ENCODE measurements at regions not wholly inside any gene's neighbourhood (a gene's known extent, or its start where the extent isn't known, plus 50 kb on each side); places are given as distances from the start of the nearest gene placed in this dataset.

DNA sequence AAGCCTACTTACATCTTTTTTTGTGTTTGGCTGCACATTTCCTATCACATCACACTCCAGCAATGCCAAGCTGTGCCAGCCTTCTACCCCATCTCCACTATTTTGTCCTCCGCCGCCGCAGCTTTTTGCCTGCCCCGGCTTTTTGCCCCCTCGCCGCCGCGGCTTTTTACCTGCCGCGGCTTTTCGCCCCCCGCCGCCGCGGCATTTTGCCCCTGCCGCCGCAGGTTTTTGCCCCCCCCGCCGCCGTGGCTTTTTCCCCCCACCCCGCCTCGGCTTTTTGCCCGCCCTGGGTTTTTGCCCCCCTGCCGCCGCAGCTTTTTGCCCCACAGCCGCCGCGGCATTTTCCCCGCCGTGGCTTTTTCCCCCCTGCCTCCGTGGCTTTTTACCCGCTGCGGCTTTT lies 506.0 kb downstream of the ZNF37A start:
- no peak for DNase-seq (ENCODE audit: low spot score)
- no peak overlapping the region for H3K27ac Mint-ChIP-seq
- no peaks in the 10 kb centered on the region for H3K4me1 Mint-ChIP-seq
- ChIA-PET CTCF (no interaction called here), POLR2A (no interaction called here)
- TF ChIP-seq CREM (CRISPR knock-in tag; IDR thresholded peaks at IDR 0.05) (no peak), OVOL2 (CRISPR knock-in tag; IDR thresholded peaks at IDR 0.05; ENCODE audit: borderline replicate concordance) (no peak), NR1H2 (CRISPR knock-in tag; IDR thresholded peaks at IDR 0.05) (no peak), TCF7 (CRISPR knock-in tag; IDR thresholded peaks at IDR 0.05; ENCODE audit: low read depth) (no peak), NFATC4 (CRISPR knock-in tag; IDR thresholded peaks at IDR 0.05) (no peak), KAT7 (CRISPR knock-in tag; IDR thresholded peaks at IDR 0.05; ENCODE audit: borderline replicate concordance) (no peak), ZNF138 (CRISPR knock-in tag; conservative IDR thresholded peaks at IDR 0.05) (no peak), FOXJ3 (CRISPR knock-in tag; IDR thresholded peaks at IDR 0.05; ENCODE audit: borderline replicate concordance) (no peak), ZNF263 (CRISPR knock-in tag; IDR thresholded peaks at IDR 0.05; ENCODE audit: low read depth) (no peak), SOX15 (CRISPR knock-in tag; IDR thresholded peaks at IDR 0.05) (no peak), ZBTB21 (CRISPR knock-in tag; IDR thresholded peaks at IDR 0.05; ENCODE audit: borderline replicate concordance) (no peak)
- TF ChIP-seq, protein P1, sequence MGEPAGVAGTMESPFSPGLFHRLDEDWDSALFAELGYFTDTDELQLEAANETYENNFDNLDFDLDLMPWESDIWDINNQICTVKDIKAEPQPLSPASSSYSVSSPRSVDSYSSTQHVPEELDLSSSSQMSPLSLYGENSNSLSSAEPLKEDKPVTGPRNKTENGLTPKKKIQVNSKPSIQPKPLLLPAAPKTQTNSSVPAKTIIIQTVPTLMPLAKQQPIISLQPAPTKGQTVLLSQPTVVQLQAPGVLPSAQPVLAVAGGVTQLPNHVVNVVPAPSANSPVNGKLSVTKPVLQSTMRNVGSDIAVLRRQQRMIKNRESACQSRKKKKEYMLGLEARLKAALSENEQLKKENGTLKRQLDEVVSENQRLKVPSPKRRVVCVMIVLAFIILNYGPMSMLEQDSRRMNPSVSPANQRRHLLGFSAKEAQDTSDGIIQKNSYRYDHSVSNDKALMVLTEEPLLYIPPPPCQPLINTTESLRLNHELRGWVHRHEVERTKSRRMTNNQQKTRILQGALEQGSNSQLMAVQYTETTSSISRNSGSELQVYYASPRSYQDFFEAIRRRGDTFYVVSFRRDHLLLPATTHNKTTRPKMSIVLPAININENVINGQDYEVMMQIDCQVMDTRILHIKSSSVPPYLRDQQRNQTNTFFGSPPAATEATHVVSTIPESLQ (CRISPR knock-in tag; IDR thresholded peaks at IDR 0.05): no peak
- TF ChIP-seq, protein P2, sequence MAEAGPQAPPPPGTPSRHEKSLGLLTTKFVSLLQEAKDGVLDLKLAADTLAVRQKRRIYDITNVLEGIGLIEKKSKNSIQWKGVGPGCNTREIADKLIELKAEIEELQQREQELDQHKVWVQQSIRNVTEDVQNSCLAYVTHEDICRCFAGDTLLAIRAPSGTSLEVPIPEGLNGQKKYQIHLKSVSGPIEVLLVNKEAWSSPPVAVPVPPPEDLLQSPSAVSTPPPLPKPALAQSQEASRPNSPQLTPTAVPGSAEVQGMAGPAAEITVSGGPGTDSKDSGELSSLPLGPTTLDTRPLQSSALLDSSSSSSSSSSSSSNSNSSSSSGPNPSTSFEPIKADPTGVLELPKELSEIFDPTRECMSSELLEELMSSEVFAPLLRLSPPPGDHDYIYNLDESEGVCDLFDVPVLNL (CRISPR knock-in tag; IDR thresholded peaks at IDR 0.05; ENCODE audit: borderline replicate concordance, low read depth): no peak
- TF ChIP-seq, protein P3, sequence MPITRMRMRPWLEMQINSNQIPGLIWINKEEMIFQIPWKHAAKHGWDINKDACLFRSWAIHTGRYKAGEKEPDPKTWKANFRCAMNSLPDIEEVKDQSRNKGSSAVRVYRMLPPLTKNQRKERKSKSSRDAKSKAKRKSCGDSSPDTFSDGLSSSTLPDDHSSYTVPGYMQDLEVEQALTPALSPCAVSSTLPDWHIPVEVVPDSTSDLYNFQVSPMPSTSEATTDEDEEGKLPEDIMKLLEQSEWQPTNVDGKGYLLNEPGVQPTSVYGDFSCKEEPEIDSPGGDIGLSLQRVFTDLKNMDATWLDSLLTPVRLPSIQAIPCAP (CRISPR knock-in tag; IDR thresholded peaks at IDR 0.05): no peak
- no peak for ATAC-seq
- H3K36me3 Mint-ChIP-seq: peaks cover 43% of the 10 kb centered on the region
- no peak overlapping the region for H3K4me3 Mint-ChIP-seq
- peaks cover 6% of the 10 kb centered on the region for H3K27me3 Mint-ChIP-seq (ENCODE audit: low read depth)
- peaks cover 35% of the 10 kb centered on the region for H3K9me3 Mint-ChIP-seq

DNA sequence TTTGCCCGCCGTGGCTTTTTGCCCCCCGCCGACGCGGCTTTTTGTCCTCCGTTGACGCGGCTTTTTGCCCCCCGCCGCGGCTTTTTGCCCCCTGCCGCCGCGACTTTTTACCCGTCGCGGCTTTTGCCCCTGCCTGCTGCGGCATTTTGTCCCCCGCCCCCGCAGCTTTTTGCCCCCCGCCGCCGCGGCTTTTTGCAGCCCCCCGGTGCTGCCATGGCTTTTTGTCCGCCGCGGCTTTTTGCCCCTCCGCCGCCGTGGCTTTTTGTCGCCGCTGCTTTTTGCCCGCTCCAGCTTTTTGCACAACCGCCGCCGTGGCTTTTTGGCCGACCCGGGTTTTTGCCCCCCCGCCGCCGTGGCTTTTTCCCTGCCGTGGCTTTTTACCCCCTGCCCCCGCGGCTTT lies 506.6 kb downstream of the ZNF37A start:
- H3K27me3 Mint-ChIP-seq (ENCODE audit: low read depth): peaks cover 6% of the 10 kb centered on the region
- no peaks in the 10 kb centered on the region for H3K4me1 Mint-ChIP-seq
- ATAC-seq (no peak), DNase-seq (ENCODE audit: low spot score) (no peak)
- peaks cover 46% of the 10 kb centered on the region for H3K36me3 Mint-ChIP-seq
- H3K9me3 Mint-ChIP-seq: peaks cover 37% of the 10 kb centered on the region
- no peak overlapping the region for H3K27ac Mint-ChIP-seq
- POLR2A ChIA-PET: no interaction called here
- H3K4me3 Mint-ChIP-seq: no peak overlapping the region
- CTCF ChIA-PET: no interaction called here
- TF ChIP-seq, protein P4, sequence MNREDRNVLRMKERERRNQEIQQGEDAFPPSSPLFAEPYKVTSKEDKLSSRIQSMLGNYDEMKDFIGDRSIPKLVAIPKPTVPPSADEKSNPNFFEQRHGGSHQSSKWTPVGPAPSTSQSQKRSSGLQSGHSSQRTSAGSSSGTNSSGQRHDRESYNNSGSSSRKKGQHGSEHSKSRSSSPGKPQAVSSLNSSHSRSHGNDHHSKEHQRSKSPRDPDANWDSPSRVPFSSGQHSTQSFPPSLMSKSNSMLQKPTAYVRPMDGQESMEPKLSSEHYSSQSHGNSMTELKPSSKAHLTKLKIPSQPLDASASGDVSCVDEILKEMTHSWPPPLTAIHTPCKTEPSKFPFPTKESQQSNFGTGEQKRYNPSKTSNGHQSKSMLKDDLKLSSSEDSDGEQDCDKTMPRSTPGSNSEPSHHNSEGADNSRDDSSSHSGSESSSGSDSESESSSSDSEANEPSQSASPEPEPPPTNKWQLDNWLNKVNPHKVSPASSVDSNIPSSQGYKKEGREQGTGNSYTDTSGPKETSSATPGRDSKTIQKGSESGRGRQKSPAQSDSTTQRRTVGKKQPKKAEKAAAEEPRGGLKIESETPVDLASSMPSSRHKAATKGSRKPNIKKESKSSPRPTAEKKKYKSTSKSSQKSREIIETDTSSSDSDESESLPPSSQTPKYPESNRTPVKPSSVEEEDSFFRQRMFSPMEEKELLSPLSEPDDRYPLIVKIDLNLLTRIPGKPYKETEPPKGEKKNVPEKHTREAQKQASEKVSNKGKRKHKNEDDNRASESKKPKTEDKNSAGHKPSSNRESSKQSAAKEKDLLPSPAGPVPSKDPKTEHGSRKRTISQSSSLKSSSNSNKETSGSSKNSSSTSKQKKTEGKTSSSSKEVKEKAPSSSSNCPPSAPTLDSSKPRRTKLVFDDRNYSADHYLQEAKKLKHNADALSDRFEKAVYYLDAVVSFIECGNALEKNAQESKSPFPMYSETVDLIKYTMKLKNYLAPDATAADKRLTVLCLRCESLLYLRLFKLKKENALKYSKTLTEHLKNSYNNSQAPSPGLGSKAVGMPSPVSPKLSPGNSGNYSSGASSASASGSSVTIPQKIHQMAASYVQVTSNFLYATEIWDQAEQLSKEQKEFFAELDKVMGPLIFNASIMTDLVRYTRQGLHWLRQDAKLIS (CRISPR knock-in tag; IDR thresholded peaks at IDR 0.05; ENCODE audit: borderline replicate concordance): no peak
- TF ChIP-seq, protein P5, sequence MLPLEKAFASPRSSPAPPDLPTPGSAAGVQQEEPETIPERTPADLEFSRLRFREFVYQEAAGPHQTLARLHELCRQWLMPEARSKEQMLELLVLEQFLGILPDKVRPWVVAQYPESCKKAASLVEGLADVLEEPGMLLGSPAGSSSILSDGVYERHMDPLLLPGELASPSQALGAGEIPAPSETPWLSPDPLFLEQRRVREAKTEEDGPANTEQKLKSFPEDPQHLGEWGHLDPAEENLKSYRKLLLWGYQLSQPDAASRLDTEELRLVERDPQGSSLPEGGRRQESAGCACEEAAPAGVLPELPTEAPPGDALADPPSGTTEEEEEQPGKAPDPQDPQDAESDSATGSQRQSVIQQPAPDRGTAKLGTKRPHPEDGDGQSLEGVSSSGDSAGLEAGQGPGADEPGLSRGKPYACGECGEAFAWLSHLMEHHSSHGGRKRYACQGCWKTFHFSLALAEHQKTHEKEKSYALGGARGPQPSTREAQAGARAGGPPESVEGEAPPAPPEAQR (CRISPR knock-in tag; IDR thresholded peaks at IDR 0.05): no peak
- TF ChIP-seq ZNF121 (CRISPR knock-in tag; IDR thresholded peaks at IDR 0.05) (no peak), ELF4 (CRISPR knock-in tag; IDR thresholded peaks at IDR 0.05; ENCODE audit: low read depth) (no peak), ESRRA (CRISPR knock-in tag; IDR thresholded peaks at IDR 0.05; ENCODE audit: borderline replicate concordance) (no peak), IRF2 (CRISPR knock-in tag; IDR thresholded peaks at IDR 0.05; ENCODE audit: borderline replicate concordance, low read depth) (no peak)
- TF ChIP-seq, protein P3 (CRISPR knock-in tag; IDR thresholded peaks at IDR 0.05): no peak
- TF ChIP-seq, protein P6, sequence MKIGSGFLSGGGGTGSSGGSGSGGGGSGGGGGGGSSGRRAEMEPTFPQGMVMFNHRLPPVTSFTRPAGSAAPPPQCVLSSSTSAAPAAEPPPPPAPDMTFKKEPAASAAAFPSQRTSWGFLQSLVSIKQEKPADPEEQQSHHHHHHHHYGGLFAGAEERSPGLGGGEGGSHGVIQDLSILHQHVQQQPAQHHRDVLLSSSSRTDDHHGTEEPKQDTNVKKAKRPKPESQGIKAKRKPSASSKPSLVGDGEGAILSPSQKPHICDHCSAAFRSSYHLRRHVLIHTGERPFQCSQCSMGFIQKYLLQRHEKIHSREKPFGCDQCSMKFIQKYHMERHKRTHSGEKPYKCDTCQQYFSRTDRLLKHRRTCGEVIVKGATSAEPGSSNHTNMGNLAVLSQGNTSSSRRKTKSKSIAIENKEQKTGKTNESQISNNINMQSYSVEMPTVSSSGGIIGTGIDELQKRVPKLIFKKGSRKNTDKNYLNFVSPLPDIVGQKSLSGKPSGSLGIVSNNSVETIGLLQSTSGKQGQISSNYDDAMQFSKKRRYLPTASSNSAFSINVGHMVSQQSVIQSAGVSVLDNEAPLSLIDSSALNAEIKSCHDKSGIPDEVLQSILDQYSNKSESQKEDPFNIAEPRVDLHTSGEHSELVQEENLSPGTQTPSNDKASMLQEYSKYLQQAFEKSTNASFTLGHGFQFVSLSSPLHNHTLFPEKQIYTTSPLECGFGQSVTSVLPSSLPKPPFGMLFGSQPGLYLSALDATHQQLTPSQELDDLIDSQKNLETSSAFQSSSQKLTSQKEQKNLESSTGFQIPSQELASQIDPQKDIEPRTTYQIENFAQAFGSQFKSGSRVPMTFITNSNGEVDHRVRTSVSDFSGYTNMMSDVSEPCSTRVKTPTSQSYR (CRISPR knock-in tag; IDR thresholded peaks at IDR 0.05): no peak
- TF ChIP-seq, protein P7, sequence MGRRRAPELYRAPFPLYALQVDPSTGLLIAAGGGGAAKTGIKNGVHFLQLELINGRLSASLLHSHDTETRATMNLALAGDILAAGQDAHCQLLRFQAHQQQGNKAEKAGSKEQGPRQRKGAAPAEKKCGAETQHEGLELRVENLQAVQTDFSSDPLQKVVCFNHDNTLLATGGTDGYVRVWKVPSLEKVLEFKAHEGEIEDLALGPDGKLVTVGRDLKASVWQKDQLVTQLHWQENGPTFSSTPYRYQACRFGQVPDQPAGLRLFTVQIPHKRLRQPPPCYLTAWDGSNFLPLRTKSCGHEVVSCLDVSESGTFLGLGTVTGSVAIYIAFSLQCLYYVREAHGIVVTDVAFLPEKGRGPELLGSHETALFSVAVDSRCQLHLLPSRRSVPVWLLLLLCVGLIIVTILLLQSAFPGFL (CRISPR knock-in tag; IDR thresholded peaks at IDR 0.05; ENCODE audit: borderline replicate concordance): no peak
